ENCODE measurements at regions not wholly inside any gene's neighbourhood (a gene's known extent, or its start where the extent isn't known, plus 50 kb on each side); places are given as distances from the start of the nearest gene placed in this dataset.

GRCh38 chr10:84837877-84838276 lies 509.5 kb downstream of the CCSER2 start:
- H3K4me2 ChIP-seq (ENCODE audit: extremely low read depth, insufficient read depth, low read length): no peak overlapping the region
- H3K79me2 ChIP-seq (ENCODE audit: control insufficient read depth, insufficient read depth, low read length): no peaks in the 10 kb centered on the region
- H3K4me3 ChIP-seq (replicated peaks in 1 of 4; ENCODE audit: control extremely low read depth in 1 of 4, insufficient read depth in 1 of 4, low read depth in 3 of 4, low read length in 4 of 4): no peak overlapping the region
- TF ChIP-seq EZH2 (IDR thresholded peaks at IDR 0.05; ENCODE audit: low read length, missing control alignments): no peak
- TF ChIP-seq, protein P1, sequence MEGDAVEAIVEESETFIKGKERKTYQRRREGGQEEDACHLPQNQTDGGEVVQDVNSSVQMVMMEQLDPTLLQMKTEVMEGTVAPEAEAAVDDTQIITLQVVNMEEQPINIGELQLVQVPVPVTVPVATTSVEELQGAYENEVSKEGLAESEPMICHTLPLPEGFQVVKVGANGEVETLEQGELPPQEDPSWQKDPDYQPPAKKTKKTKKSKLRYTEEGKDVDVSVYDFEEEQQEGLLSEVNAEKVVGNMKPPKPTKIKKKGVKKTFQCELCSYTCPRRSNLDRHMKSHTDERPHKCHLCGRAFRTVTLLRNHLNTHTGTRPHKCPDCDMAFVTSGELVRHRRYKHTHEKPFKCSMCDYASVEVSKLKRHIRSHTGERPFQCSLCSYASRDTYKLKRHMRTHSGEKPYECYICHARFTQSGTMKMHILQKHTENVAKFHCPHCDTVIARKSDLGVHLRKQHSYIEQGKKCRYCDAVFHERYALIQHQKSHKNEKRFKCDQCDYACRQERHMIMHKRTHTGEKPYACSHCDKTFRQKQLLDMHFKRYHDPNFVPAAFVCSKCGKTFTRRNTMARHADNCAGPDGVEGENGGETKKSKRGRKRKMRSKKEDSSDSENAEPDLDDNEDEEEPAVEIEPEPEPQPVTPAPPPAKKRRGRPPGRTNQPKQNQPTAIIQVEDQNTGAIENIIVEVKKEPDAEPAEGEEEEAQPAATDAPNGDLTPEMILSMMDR (conservative IDR thresholded peaks at IDR 0.05 in 1 of 2, IDR thresholded peaks at IDR 0.05 in 1 of 2; ENCODE audit: low read depth in 1 of 2, low read length in 2 of 2): no peak
- no peak for DNase-seq (ENCODE audit: low read depth in 2 of 2)
- H4K20me1 ChIP-seq (ENCODE audit: control insufficient read depth, extremely low read depth, insufficient read depth, low read length): no peaks in the 10 kb centered on the region
- no peaks in the 10 kb centered on the region for H3K36me3 ChIP-seq (ENCODE audit: control insufficient read depth, insufficient read depth, low read length)
- H3K9ac ChIP-seq (ENCODE audit: insufficient read depth, low read length): no peak overlapping the region
- H3K27ac ChIP-seq (ENCODE audit: insufficient read depth, low read length): no peak overlapping the region
- H3K4me1 ChIP-seq (ENCODE audit: control insufficient read depth, extremely low read depth, insufficient read depth, low read length): no peaks in the 10 kb centered on the region
- no peak overlapping the region for H2AFZ ChIP-seq (ENCODE audit: low read length)
- no peaks in the 10 kb centered on the region for H3K27me3 ChIP-seq (ENCODE audit: control insufficient read depth, insufficient read depth, low read length)
- no peaks in the 10 kb centered on the region for H3K9me3 ChIP-seq (ENCODE audit: control insufficient read depth, insufficient read depth, low read depth, low read length)

DNA sequence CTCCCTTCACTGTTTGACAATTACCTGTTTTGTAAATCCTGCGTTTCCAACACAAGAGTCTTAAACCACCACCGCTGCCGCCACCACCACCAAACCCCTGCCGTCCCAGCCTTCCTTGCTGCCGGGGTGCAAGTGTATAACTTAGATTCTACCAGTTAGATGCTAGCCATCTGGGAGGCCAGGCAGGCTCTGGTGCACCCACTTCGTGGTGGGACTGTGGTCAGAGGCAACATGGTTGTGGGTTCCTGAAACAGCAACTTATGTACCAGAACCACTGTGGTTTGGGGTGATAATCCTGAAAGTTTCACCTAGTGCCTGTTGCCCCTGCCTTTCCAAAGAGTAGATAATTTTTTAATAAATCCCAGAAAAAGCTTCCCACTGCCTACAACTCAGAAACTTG lies 510.5 kb downstream of the CCSER2 start:
- H3K9ac ChIP-seq (ENCODE audit: insufficient read depth, low read length): no peak overlapping the region
- H4K20me1 ChIP-seq (ENCODE audit: control insufficient read depth, extremely low read depth, insufficient read depth, low read length): no peaks in the 10 kb centered on the region
- no peaks in the 10 kb centered on the region for H3K79me2 ChIP-seq (ENCODE audit: control insufficient read depth, insufficient read depth, low read length)
- H3K36me3 ChIP-seq (ENCODE audit: control insufficient read depth, insufficient read depth, low read length): no peaks in the 10 kb centered on the region
- no peak overlapping the region for H3K27ac ChIP-seq (ENCODE audit: insufficient read depth, low read length)
- no peak for DNase-seq (ENCODE audit: low read depth in 2 of 2)
- H3K4me2 ChIP-seq (ENCODE audit: extremely low read depth, insufficient read depth, low read length): no peak overlapping the region
- H2AFZ ChIP-seq (ENCODE audit: low read length): no peak overlapping the region
- no peaks in the 10 kb centered on the region for H3K9me3 ChIP-seq (ENCODE audit: control insufficient read depth, insufficient read depth, low read depth, low read length)
- no peak overlapping the region for H3K4me3 ChIP-seq (replicated peaks in 1 of 4; ENCODE audit: control extremely low read depth in 1 of 4, insufficient read depth in 1 of 4, low read depth in 3 of 4, low read length in 4 of 4)
- no peaks in the 10 kb centered on the region for H3K4me1 ChIP-seq (ENCODE audit: control insufficient read depth, extremely low read depth, insufficient read depth, low read length)
- H3K27me3 ChIP-seq (ENCODE audit: control insufficient read depth, insufficient read depth, low read length): no peaks in the 10 kb centered on the region
- TF ChIP-seq EZH2 (IDR thresholded peaks at IDR 0.05; ENCODE audit: low read length, missing control alignments): no peak
- TF ChIP-seq, protein P1 (conservative IDR thresholded peaks at IDR 0.05 in 1 of 2, IDR thresholded peaks at IDR 0.05 in 1 of 2; ENCODE audit: low read depth in 1 of 2, low read length in 2 of 2): no peak

GRCh38 chr10:84842593-84842992 lies 514.2 kb downstream of the CCSER2 start:
- H4K20me1 ChIP-seq (ENCODE audit: control insufficient read depth, extremely low read depth, insufficient read depth, low read length): no peaks in the 10 kb centered on the region
- H3K4me1 ChIP-seq (ENCODE audit: control insufficient read depth, extremely low read depth, insufficient read depth, low read length): no peaks in the 10 kb centered on the region
- no peak overlapping the region for H3K4me3 ChIP-seq (replicated peaks in 1 of 4; ENCODE audit: control extremely low read depth in 1 of 4, insufficient read depth in 1 of 4, low read depth in 3 of 4, low read length in 4 of 4)
- TF ChIP-seq, protein P1 (conservative IDR thresholded peaks at IDR 0.05 in 1 of 2, IDR thresholded peaks at IDR 0.05 in 1 of 2; ENCODE audit: low read depth in 1 of 2, low read length in 2 of 2): no peak
- TF ChIP-seq EZH2 (IDR thresholded peaks at IDR 0.05; ENCODE audit: low read length, missing control alignments): no peak
- H3K4me2 ChIP-seq (ENCODE audit: extremely low read depth, insufficient read depth, low read length): no peak overlapping the region
- no peak for DNase-seq (ENCODE audit: low read depth in 2 of 2)
- H3K27ac ChIP-seq (ENCODE audit: insufficient read depth, low read length): no peak overlapping the region
- H2AFZ ChIP-seq (ENCODE audit: low read length): no peak overlapping the region
- no peaks in the 10 kb centered on the region for H3K79me2 ChIP-seq (ENCODE audit: control insufficient read depth, insufficient read depth, low read length)
- no peak overlapping the region for H3K9ac ChIP-seq (ENCODE audit: insufficient read depth, low read length)
- H3K9me3 ChIP-seq (ENCODE audit: control insufficient read depth, insufficient read depth, low read depth, low read length): no peaks in the 10 kb centered on the region
- H3K36me3 ChIP-seq (ENCODE audit: control insufficient read depth, insufficient read depth, low read length): no peaks in the 10 kb centered on the region
- no peaks in the 10 kb centered on the region for H3K27me3 ChIP-seq (ENCODE audit: control insufficient read depth, insufficient read depth, low read length)

Measured in fibroblast of lung (primary cell).